Endothelial cell of umbilical vein (primary cell): ENCODE measurements at regions not wholly inside any gene's neighbourhood (a gene's known extent, or its start where the extent isn't known, plus 50 kb on each side); places are given as distances from the start of the nearest gene placed in this dataset.

Source experiments
- CTCF ChIP-seq, 2 donors: IDR thresholded peaks; 1 replicate in 1 of 2; 2 replicates in 1 of 2; pipeline ENCODE4 v1.5.1; 2011; ENCODE audit warnings: low read length in 2 of 2, mild to moderate bottlenecking in 2 of 2, moderate library complexity in 2 of 2, control low read depth in 1 of 2, inconsistent platforms in 1 of 2, low read depth in 1 of 2; ENCODE audit not compliant: insufficient read depth in 1 of 2; ENCODE audit errors: extremely low read depth in 1 of 2
- EZH2 ChIP-seq: IDR thresholded peaks from 2 replicates; pipeline ENCODE4 v1.6.1; 2012; ENCODE audit warnings: borderline replicate concordance, low read depth, mild to moderate bottlenecking, moderate library complexity, low read length, inconsistent platforms; ENCODE audit not compliant: severe bottlenecking
- FOS ChIP-seq: IDR thresholded peaks from 2 replicates; pipeline ENCODE4 v1.6.1; 2011; ENCODE audit warnings: mild to moderate bottlenecking, low read length, moderate library complexity, borderline replicate concordance; ENCODE audit not compliant: insufficient read depth
- JUN ChIP-seq: IDR thresholded peaks from 2 replicates; pipeline ENCODE4 v1.6.1; 2011; ENCODE audit warnings: borderline replicate concordance, low read depth; ENCODE audit not compliant: insufficient read length, insufficient read depth
- MYC ChIP-seq: IDR thresholded peaks from one replicate; pipeline ENCODE4 v1.6.1; 2011; ENCODE audit warnings: mild to moderate bottlenecking, low read depth, low read length
- POLR2A ChIP-seq: IDR thresholded peaks from 2 replicates; pipeline ENCODE4 v1.6.1; 2012; ENCODE audit warnings: low read depth, mild to moderate bottlenecking, control low read depth, low read length
- POLR2AphosphoS5 ChIP-seq: IDR thresholded peaks from 2 replicates; pipeline ENCODE4 v1.6.1; 2012; ENCODE audit warnings: low read depth, mild to moderate bottlenecking, control low read depth, low read length, moderate library complexity; ENCODE audit not compliant: insufficient read depth

DNA sequence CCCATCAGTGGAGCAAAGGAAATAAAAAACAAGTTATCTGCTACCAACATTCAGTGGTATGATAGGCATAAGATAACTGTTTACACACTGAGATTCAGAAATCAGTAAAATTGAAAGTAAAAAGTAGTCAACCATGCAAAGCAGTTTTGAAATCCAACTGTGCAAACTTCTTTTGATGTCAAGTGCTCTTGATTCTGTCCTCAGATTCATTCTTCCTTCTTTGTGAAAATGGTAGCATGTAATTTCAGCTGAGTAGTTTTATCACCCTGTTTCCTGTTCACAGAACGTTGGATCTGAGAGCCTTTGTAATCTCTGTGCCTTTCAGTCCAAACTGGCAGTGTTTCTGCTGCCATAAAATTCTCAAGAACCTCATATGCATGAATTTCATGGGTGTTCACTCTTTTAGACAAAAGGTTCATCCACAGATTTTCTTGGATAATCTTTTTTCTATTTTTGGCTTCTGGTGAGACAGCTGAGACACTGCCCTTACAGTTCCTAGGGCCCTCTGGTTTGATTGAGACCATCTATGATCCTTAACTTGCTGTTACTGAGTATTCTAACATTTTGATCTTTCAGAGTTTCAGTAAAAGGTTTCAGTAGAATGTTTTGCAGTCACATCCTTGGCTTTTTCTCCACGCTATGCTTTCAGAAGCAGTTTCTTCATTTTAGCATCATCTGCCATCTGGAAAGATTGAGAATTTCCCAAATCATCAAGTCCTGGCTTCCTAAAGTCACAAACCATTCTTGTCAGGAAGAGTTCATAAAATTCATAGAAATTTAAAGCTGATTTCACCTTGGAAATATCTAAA, 272.3 kb upstream of the EPHA4 start:
- no peak for TF ChIP-seq EZH2
- TF ChIP-seq CTCF (IDR thresholded peaks at IDR 0.05; ENCODE audit: extremely low read depth in 1 of 2, insufficient read depth in 1 of 2, low read depth in 1 of 2, low read length in 2 of 2): no peak
- no peak for TF ChIP-seq POLR2A
- no peak for TF ChIP-seq JUN
- TF ChIP-seq POLR2AphosphoS5: no peak
- TF ChIP-seq MYC: no peak
- TF ChIP-seq FOS: no peak
